Heart left ventricle (tissue), 13 donors: ENCODE measurements at regions not wholly inside any gene's neighbourhood (a gene's known extent, or its start where the extent isn't known, plus 50 kb on each side); places are given as distances from the start of the nearest gene placed in this dataset.

Experiments
- POLR2A ChIP-seq, 2 donors: fragments of 450-650 bp; IDR thresholded peaks; one replicate each; pipeline ENCODE4 v1.6.1; 2017; ENCODE audit warnings: antibody characterized with exemption in 2 of 2, mild to moderate bottlenecking in 2 of 2, moderate library complexity in 2 of 2
- TF ChIP-seq, protein P1 (sequence below), 12 donors: fragments of 200-600 bp; sonication (generic) in 4 of 12; IDR thresholded peaks; one replicate each; pipeline versions ENCODE4 v1.5.0 to v1.8.0; 2018 to 2022; ENCODE audit warnings: antibody characterized with exemption in 12 of 12, mild to moderate bottlenecking in 5 of 12
- donor health status: ischemic (EF 13 %, LVEDD 7.1; RV severe dilation, severe dysfunction).
- donor health status: DM: no; HTN: yes; CAD: no.
- donor health status: DM: no; HTN: no; CAD: no.
- donor health status: ischemic (EF 25% LVEDD 6.9; RV normal size, moderate dysfunction).
- donor health status: ischemic (EF 25% LVEDD 5.7; RV mildly dilated, moderate dysfunction).
- donor health status: ischemic (EF 35%, LVEDD 5.7; RV mildly dilated, moderate dysfunction).
- donor health status: nonischemic (EF 11% LVEDD 7.7; RV severe dilation, severe dysfunction).
- donor health status: DM: yes; HTN: yes; CAD: no.
- donor health status: PGD.
- donor health status: ischemic (EF 29% LVEDD 5.4; RV normal size, mild dysfunction).
- donor health status: nonischemic (EF 23%, LVEDD 6.1; RV moderate dilation, normal function).

GRCh38 chr13:33727297-33728083 lies 90.5 kb upstream of the RFC3 start:
- TF ChIP-seq, protein P1, sequence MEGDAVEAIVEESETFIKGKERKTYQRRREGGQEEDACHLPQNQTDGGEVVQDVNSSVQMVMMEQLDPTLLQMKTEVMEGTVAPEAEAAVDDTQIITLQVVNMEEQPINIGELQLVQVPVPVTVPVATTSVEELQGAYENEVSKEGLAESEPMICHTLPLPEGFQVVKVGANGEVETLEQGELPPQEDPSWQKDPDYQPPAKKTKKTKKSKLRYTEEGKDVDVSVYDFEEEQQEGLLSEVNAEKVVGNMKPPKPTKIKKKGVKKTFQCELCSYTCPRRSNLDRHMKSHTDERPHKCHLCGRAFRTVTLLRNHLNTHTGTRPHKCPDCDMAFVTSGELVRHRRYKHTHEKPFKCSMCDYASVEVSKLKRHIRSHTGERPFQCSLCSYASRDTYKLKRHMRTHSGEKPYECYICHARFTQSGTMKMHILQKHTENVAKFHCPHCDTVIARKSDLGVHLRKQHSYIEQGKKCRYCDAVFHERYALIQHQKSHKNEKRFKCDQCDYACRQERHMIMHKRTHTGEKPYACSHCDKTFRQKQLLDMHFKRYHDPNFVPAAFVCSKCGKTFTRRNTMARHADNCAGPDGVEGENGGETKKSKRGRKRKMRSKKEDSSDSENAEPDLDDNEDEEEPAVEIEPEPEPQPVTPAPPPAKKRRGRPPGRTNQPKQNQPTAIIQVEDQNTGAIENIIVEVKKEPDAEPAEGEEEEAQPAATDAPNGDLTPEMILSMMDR (IDR thresholded peaks at IDR 0.05), result no peak
- no peak for TF ChIP-seq POLR2A (IDR thresholded peaks at IDR 0.05)
